Urinary bladder (tissue), 3 donors: ENCODE measurements at regions not wholly inside any gene's neighbourhood (a gene's known extent, or its start where the extent isn't known, plus 50 kb on each side); places are given as distances from the start of the nearest gene placed in this dataset.

Source experiments
- DNase-seq: peaks from one replicate; pipeline ENCODE4 v3.0.0-alpha.2; 2015; ENCODE audit errors: extremely low spot score
- H3K27ac ChIP-seq: one replicate; pipeline ENCODE4 v1.5.1; 2013; ENCODE audit warnings: low read depth, mild to moderate bottlenecking, moderate library complexity
- H3K36me3 ChIP-seq: one replicate; pipeline ENCODE4 v1.6.1; 2013; ENCODE audit warnings: mild to moderate bottlenecking, moderate library complexity; ENCODE audit not compliant: insufficient read depth
- H3K4me1 ChIP-seq: one replicate; pipeline ENCODE4 v1.6.1; 2013; ENCODE audit warnings: mild to moderate bottlenecking, moderate library complexity; ENCODE audit not compliant: insufficient read depth
- H3K4me3 ChIP-seq: one replicate; pipeline ENCODE4 v1.5.1; 2013; ENCODE audit warnings: low read depth, low read length
- WGBS: extraction: QIAGEN DNeasy Blood & Tissue Kit; methylation state at CpG from one replicate; pipeline ENCODE4 v1.1.7; 2013; 5-methylcytosine and 5-hydroxymethylcytosine counted together
- donor health status: healthy with polysubstance abuse.
- donor health status: healthy.

- WGBS: 90% methylated on average over 12 of the region's 12 CpGs
Measured at GRCh38 chr12:93968536-93969285, 179.7 kb upstream of the PLXNC1 start.

GRCh38 chr12:93970900-93971688 is 177.3 kb upstream of the PLXNC1 start:
- Histone ChIP-seq H3K4me1 (no peaks in the 10 kb centered on the region), H3K4me3 (no peak overlapping the region), H3K36me3 (no peaks in the 10 kb centered on the region), H3K27ac (no peak overlapping the region)
- no peak for DNase-seq
- whole genome bisulfite sequencing: 89% methylated on average over 10 of the region's 10 CpGs

More at GRCh38 chr12:93968536-93969285, 179.7 kb upstream of the PLXNC1 start:
- H3K4me3 ChIP-seq: no peak overlapping the region
- DNase-seq: no peak
- no peaks in the 10 kb centered on the region for H3K4me1 ChIP-seq
- H3K27ac ChIP-seq: no peak overlapping the region
- H3K36me3 ChIP-seq: no peaks in the 10 kb centered on the region

- no peak overlapping the region for H3K27ac ChIP-seq
- H3K36me3 ChIP-seq: no peaks in the 10 kb centered on the region
- WGBS: 71% methylated on average over 8 of the region's 8 CpGs
- no peak for DNase-seq
- H3K4me1 ChIP-seq: no peaks in the 10 kb centered on the region
- H3K4me3 ChIP-seq: no peak overlapping the region
Measured at GRCh38 chr12:93972411-93973208, 175.8 kb upstream of the PLXNC1 start.

- H3K4me3 ChIP-seq: no peak overlapping the region
- H3K27ac ChIP-seq: no peak overlapping the region
- WGBS: 90% methylated on average over 3 of the region's 3 CpGs
- no peak for DNase-seq
- H3K36me3 ChIP-seq: no peaks in the 10 kb centered on the region
- H3K4me1 ChIP-seq: no peaks in the 10 kb centered on the region
Measured at GRCh38 chr12:93974252-93974651, 174.1 kb upstream of the PLXNC1 start.

GRCh38 chr12:93976024-93976423 is 172.4 kb upstream of the PLXNC1 start:
- no peaks in the 10 kb centered on the region for H3K4me1 ChIP-seq
- no peak for DNase-seq
- H3K27ac ChIP-seq: no peak overlapping the region
- H3K4me3 ChIP-seq: no peak overlapping the region
- H3K36me3 ChIP-seq: no peaks in the 10 kb centered on the region
- 89% methylated on average over 2 of the region's 2 CpGs for WGBS

GRCh38 chr12:93977081-93977480 is 171.3 kb upstream of the PLXNC1 start:
- no peaks in the 10 kb centered on the region for H3K4me1 ChIP-seq
- H3K27ac ChIP-seq: no peak overlapping the region
- H3K4me3 ChIP-seq: no peak overlapping the region
- WGBS: 96% methylated on average over 3 of the region's 3 CpGs
- DNase-seq: no peak
- no peaks in the 10 kb centered on the region for H3K36me3 ChIP-seq

- DNase-seq: no peak
- no peaks in the 10 kb centered on the region for H3K36me3 ChIP-seq
- no peaks in the 10 kb centered on the region for H3K4me1 ChIP-seq
- WGBS: 93% methylated on average over 1 of the region's 1 CpG
- H3K27ac ChIP-seq: no peak overlapping the region
- H3K4me3 ChIP-seq: no peak overlapping the region
Measured at GRCh38 chr12:93978553-93978952, 169.8 kb upstream of the PLXNC1 start.

- Histone ChIP-seq H3K4me3 (no peak overlapping the region), H3K36me3 (no peaks in the 10 kb centered on the region), H3K4me1 (no peaks in the 10 kb centered on the region), H3K27ac (no peak overlapping the region)
- WGBS: 81% methylated on average over 2 of the region's 2 CpGs
- DNase-seq: no peak
Measured at GRCh38 chr12:93979189-93979588, 169.2 kb upstream of the PLXNC1 start.

- WGBS: 78% methylated on average over 3 of the region's 3 CpGs
- Histone ChIP-seq H3K27ac (no peak overlapping the region), H3K4me3 (no peak overlapping the region), H3K4me1 (no peaks in the 10 kb centered on the region), H3K36me3 (no peaks in the 10 kb centered on the region)
- DNase-seq: no peak
Measured at GRCh38 chr12:93980711-93981110, 167.7 kb upstream of the PLXNC1 start.

GRCh38 chr12:93981411-93981810 is 167.0 kb upstream of the PLXNC1 start:
- 97% methylated on average over 2 of the region's 2 CpGs for WGBS
- Histone ChIP-seq H3K4me1 (no peaks in the 10 kb centered on the region), H3K27ac (no peak overlapping the region), H3K36me3 (no peaks in the 10 kb centered on the region), H3K4me3 (no peak overlapping the region)
- no peak for DNase-seq

GRCh38 chr12:93982771-93983315 is 165.5 kb upstream of the PLXNC1 start:
- DNase-seq: no peak
- Histone ChIP-seq H3K36me3 (no peaks in the 10 kb centered on the region), H3K4me1 (no peaks in the 10 kb centered on the region), H3K4me3 (no peak overlapping the region), H3K27ac (no peak overlapping the region)
- WGBS: 56% methylated on average over 9 of the region's 9 CpGs

- no peaks in the 10 kb centered on the region for H3K4me1 ChIP-seq
- WGBS: 94% methylated on average over 2 of the region's 2 CpGs
- no peak overlapping the region for H3K4me3 ChIP-seq
- no peak for DNase-seq
- H3K36me3 ChIP-seq: no peaks in the 10 kb centered on the region
- no peak overlapping the region for H3K27ac ChIP-seq
Measured at GRCh38 chr12:93984005-93984404, 164.4 kb upstream of the PLXNC1 start.

- Histone ChIP-seq H3K27ac (no peak overlapping the region), H3K4me1 (no peaks in the 10 kb centered on the region), H3K36me3 (no peaks in the 10 kb centered on the region), H3K4me3 (no peak overlapping the region)
- 93% methylated on average over 1 of the region's 1 CpG for WGBS
- no peak for DNase-seq
Measured at GRCh38 chr12:93989949-93990348, 158.4 kb upstream of the PLXNC1 start.
